Ramos (cell line): ENCODE measurements at regions not wholly inside any gene's neighbourhood (a gene's known extent, or its start where the extent isn't known, plus 50 kb on each side); places are given as distances from the start of the nearest gene placed in this dataset.

Experiments used
- in situ Hi-C: fragments of 300-500 bp; cut with MboI; formaldehyde crosslinking; loops from one replicate; pipeline ENCODE4 v1.14.3; 2022; ENCODE audit warnings: low sequenced_read_pairs; ENCODE audit not compliant: unreplicated experiment

DNA sequence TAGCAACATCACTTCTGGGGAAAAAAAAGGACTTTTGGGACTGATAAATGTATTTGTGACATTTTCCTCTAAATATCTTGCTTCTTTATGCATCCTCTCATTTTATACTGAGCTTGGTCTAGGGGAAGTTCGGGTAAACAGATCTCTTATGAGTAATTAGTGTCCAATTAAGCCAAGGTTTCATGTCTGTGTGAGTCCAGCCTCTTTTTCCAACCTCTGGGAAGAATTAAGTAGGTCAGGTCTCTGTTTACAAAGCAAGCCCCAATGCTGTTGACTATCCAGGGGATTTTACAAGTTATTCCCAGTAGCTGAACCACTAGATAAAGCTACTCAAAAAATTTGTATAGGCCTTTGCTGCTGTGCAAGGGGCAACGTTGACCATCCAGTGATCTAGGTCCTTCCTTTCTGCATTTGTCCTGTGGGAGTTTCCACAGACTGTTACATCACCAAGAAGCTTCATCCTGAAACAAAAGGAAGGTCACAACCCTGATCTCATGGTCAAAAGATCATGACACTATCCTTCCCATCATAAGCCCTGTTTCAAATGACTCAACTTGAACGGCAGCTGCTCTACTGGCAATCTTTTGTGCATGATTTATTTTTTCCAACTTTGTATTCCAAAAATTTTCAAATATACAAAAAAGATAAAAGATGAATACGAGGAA, 74.3 kb downstream of the ETS2 start:
- in situ Hi-C loops: no loop called here

DNA sequence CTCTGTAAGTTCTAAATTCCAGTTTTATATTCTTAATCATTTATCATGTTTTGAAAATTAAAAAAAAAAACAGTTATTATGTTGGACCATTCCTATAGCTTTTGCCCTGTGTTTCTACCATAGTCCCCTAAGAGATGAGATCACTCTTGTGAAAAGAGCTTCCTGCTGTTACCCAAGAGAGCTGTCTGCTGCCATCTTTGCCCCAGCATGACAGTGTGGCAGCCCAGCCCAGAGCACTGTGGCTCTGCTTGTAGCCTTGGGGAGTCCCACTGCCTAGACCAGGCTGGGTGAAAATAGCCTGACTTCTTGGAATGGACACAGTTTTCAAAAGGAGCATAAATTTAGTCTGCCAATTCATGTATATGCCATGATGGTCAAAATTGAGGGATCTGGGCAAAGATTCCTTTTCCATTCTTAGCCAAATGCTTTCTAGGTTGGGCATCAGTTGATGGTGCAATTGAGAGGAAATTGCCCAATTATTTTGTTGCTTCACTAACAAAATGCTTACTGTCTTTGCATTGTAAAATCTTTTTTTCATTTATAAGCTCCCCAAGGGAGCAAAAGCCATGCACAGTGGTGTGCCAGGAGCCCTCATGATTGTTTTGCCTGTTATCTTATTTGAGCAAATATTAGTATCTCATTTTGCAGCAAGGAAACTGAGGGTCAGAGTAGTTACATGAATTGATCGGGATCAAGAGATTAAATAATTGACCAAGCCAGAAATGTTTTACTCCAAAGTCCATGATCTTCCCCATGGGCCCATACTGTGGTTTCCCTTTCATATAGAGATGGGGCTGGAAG, 72.8 kb downstream of the ETS2 start:
- in situ Hi-C loops: no loop called here

DNA sequence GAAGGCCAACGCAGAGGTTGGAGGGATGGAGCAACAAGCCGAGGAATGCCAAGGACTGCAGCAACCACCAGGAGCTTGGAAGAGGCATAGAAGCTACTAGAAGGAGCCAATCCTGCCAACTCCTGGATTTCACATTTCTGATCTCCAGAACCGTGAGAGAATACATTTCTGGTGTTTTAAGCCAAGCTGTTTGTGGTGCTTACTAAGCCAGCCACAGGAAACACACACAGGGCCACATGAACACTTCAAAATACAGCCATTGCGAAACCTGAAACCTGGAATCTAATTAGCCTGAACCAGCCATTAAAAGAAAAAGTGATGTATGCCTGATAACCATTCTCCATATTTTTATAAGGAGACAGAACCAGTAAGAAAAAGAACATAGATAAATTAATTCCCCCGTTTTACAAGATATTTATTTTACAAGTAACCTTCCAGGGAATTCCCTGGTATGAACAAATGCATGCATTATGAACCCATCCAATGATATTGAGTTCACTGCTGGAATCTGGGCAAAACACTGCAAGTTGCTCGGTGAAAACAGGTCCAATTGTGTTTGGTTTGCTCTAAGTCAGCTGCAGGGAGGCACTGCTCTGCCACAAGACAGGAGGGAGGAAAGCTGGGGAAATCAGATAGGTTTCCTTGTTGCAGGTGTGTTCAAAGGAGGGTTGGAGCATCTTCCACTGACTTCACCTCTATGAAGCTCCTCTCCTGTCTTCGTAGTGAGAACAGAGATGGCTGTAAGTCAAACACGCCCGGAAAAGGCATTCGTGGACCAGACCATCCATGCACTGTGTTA, 70.2 kb downstream of the ETS2 start:
- in situ Hi-C loops: no loop called here
